Tibial nerve (tissue), 4 donors: ENCODE measurements at regions not wholly inside any gene's neighbourhood (a gene's known extent, or its start where the extent isn't known, plus 50 kb on each side); places are given as distances from the start of the nearest gene placed in this dataset.

Experiments
- DNase-seq, 2 donors: peaks; one replicate each; pipeline ENCODE4 v3.0.0-alpha.2; 2019; ENCODE audit warnings: low spot score in 2 of 2
- H3K27ac ChIP-seq, 4 donors: fragments of 200-600 bp; sonication (generic) in 3 of 4; one replicate each; pipeline ENCODE4 v1.5.1; 2017 to 2019; ENCODE audit warnings: mild to moderate bottlenecking in 1 of 4
- H3K27me3 ChIP-seq, 2 donors: fragments of 200-600 bp; sonication (generic) in 1 of 2; one replicate each; pipeline versions ENCODE4 v1.5.1 to v1.6.0; 2017 to 2019
- H3K36me3 ChIP-seq, 3 donors: fragments of 200-600 bp; sonication (generic); one replicate each; pipeline ENCODE4 v1.5.1; 2018 to 2019
- H3K4me1 ChIP-seq, 4 donors: fragments of 200-600 bp; sonication (generic) in 3 of 4; one replicate each; pipeline ENCODE4 v1.5.1; 2017 to 2019
- H3K4me3 ChIP-seq, 4 donors: fragments of 200-600 bp; sonication (generic) in 3 of 4; one replicate each; pipeline ENCODE4 v1.5.1; 2017 to 2019; ENCODE audit warnings: mild to moderate bottlenecking in 1 of 4, moderate library complexity in 1 of 4
- H3K9me3 ChIP-seq, 4 donors: fragments of 200-600 bp; sonication (generic) in 3 of 4; one replicate each; pipeline ENCODE4 v1.5.1; 2017 to 2019
- CTCF ChIP-seq, 5 experiments: fragments of 200-600 bp in 3 of 5; fragments of 450-650 bp in 2 of 5; sonication (generic) in 3 of 5; IDR thresholded peaks; one replicate each; pipeline ENCODE4 v1.5.1; 2016 to 2019; ENCODE audit warnings: antibody characterized with exemption in 5 of 5, mild to moderate bottlenecking in 3 of 5, moderate library complexity in 2 of 5
- EP300 ChIP-seq, 2 donors: sonication (generic); formaldehyde crosslinking; IDR thresholded peaks; one replicate each; pipeline ENCODE4 v1.6.1; 2017; ENCODE audit warnings: antibody characterized with exemption in 2 of 2, mild to moderate bottlenecking in 1 of 2
- POLR2A ChIP-seq, 2 donors: fragments of 450-650 bp; IDR thresholded peaks; one replicate each; pipeline ENCODE4 v1.6.1; 2017; ENCODE audit warnings: antibody characterized with exemption in 2 of 2, mild to moderate bottlenecking in 2 of 2, moderate library complexity in 2 of 2
- WGBS, 2 donors: methylation state at CpG; one replicate each; pipeline ENCODE4 v1.1.5; 2018; 5-methylcytosine and 5-hydroxymethylcytosine counted together

GRCh38 chr5:93299681-93300308 lies 281.2 kb downstream of the NR2F1-AS1 start:
- Histone ChIP-seq H3K4me3 (no peak overlapping the region), H3K4me1 (peaks cover 0 to 36% (median 1%) of the 10 kb centered on the region in 4 donors), H3K9me3 (no peaks in the 10 kb centered on the region), H3K27me3 (no peaks in the 10 kb centered on the region), H3K27ac (no peak overlapping the region), H3K36me3 (no peaks in the 10 kb centered on the region)
- DNase-seq, result no peak
- TF ChIP-seq CTCF (IDR thresholded peaks at IDR 0.05), result no peak
- no peak for TF ChIP-seq EP300 (IDR thresholded peaks at IDR 0.05)
- TF ChIP-seq POLR2A (IDR thresholded peaks at IDR 0.05), result no peak
- 40 to 48% methylated on average over 6 of the region's 6 CpGs for WGBS, 2 donors

GRCh38 chr5:93297116-93297515 lies 283.9 kb downstream of the NR2F1-AS1 start:
- H3K4me1 ChIP-seq, result peaks cover 0 to 17% (median 0%) of the 10 kb centered on the region in 4 donors
- TF ChIP-seq CTCF (IDR thresholded peaks at IDR 0.05) (no peak), POLR2A (IDR thresholded peaks at IDR 0.05) (no peak), EP300 (IDR thresholded peaks at IDR 0.05) (no peak)
- 48 to 82% methylated on average over 2 of the region's 2 CpGs for WGBS, 2 donors

GRCh38 chr5:93296338-93296737 lies 284.7 kb downstream of the NR2F1-AS1 start:
- WGBS, 2 donors, result 81 to 85% methylated on average over 2 of the region's 2 CpGs
- no peaks in the 10 kb centered on the region for H3K9me3 ChIP-seq

More at GRCh38 chr5:93297116-93297515, 283.9 kb downstream of the NR2F1-AS1 start:
- no peaks in the 10 kb centered on the region for H3K27me3 ChIP-seq
- no peak for DNase-seq
- no peak overlapping the region for H3K4me3 ChIP-seq
- no peaks in the 10 kb centered on the region for H3K9me3 ChIP-seq
- no peak overlapping the region for H3K27ac ChIP-seq
- no peaks in the 10 kb centered on the region for H3K36me3 ChIP-seq

GRCh38 chr5:93294996-93295395 lies 286.0 kb downstream of the NR2F1-AS1 start:
- Histone ChIP-seq H3K36me3 (no peaks in the 10 kb centered on the region), H3K9me3 (no peaks in the 10 kb centered on the region), H3K4me1 (peaks cover 0 to 12% (median 0%) of the 10 kb centered on the region in 4 donors), H3K27me3 (no peaks in the 10 kb centered on the region), H3K4me3 (no peak overlapping the region), H3K27ac (no peak overlapping the region)
- WGBS, 2 donors, result 89 to 93% methylated on average over 1 of the region's 1 CpG
- no peak for DNase-seq
- TF ChIP-seq EP300 (IDR thresholded peaks at IDR 0.05), result no peak
- TF ChIP-seq POLR2A (IDR thresholded peaks at IDR 0.05), result no peak
- TF ChIP-seq CTCF (IDR thresholded peaks at IDR 0.05), result no peak

More at GRCh38 chr5:93296338-93296737, 284.7 kb downstream of the NR2F1-AS1 start:
- Histone ChIP-seq H3K36me3 (no peaks in the 10 kb centered on the region), H3K4me3 (no peak overlapping the region), H3K27ac (no peak overlapping the region), H3K27me3 (no peaks in the 10 kb centered on the region), H3K4me1 (peaks cover 0 to 17% (median 0%) of the 10 kb centered on the region in 4 donors)
- DNase-seq, result no peak
- TF ChIP-seq EP300 (IDR thresholded peaks at IDR 0.05) (no peak), POLR2A (IDR thresholded peaks at IDR 0.05) (no peak), CTCF (IDR thresholded peaks at IDR 0.05) (no peak)

- Histone ChIP-seq H3K4me1 (peaks cover 0 to 4% (median 0%) of the 10 kb centered on the region in 4 donors), H3K36me3 (no peaks in the 10 kb centered on the region), H3K27me3 (no peaks in the 10 kb centered on the region), H3K27ac (no peak overlapping the region), H3K9me3 (no peaks in the 10 kb centered on the region), H3K4me3 (no peak overlapping the region)
- TF ChIP-seq POLR2A (IDR thresholded peaks at IDR 0.05) (no peak), EP300 (IDR thresholded peaks at IDR 0.05) (no peak), CTCF (IDR thresholded peaks at IDR 0.05) (no peak)
- no peak for DNase-seq
Observed at GRCh38 chr5:93294199-93294598, 286.8 kb downstream of the NR2F1-AS1 start.
